GM12878 (cell line): ENCODE measurements at regions not wholly inside any gene's neighbourhood (a gene's known extent, or its start where the extent isn't known, plus 50 kb on each side); places are given as distances from the start of the nearest gene placed in this dataset.

Experiments
- ATAC-seq: fragments of 200-7000 bp; cut with Tn5 transposase; 3 replicates; pipeline ENCODE4 v1.9.1; 2020; ENCODE audit warnings: mild to moderate bottlenecking, moderate library complexity
- BruUV-seq: library from RNA; stranded (reverse); fragments of 400-500 nt; replicated peaks from 2 replicates; lab custom pipeline; 2021; lab: Mats Ljungman, UMichigan
- CTCF ChIA-PET: fragments of 300-600 bp; sonication (Branson Sonifier 250); formaldehyde crosslinking; extraction: SDS; loops from one replicate; lab custom pipeline; 2021; ENCODE audit warnings: inconsistent platforms; lab: Yijun Ruan, JAX
- POLR2A ChIA-PET: fragments of 350-600 bp; formaldehyde crosslinking; extraction: SDS; loops from one replicate; lab custom pipeline; 2021; ENCODE audit warnings: inconsistent platforms; lab: Charles Lee
- RAD21 ChIA-PET: fragments of 300-600 bp; sonication (Branson Sonifier 250); formaldehyde crosslinking; loops from one replicate; lab custom pipeline; 2023; ENCODE audit warnings: antibody characterized with exemption; ENCODE audit not compliant: unreplicated experiment; lab: Charles Lee
- SMC1A ChIA-PET: fragments of 300-600 bp; sonication (Branson Sonifier 250); formaldehyde crosslinking; loops from one replicate; lab custom pipeline; 2023; ENCODE audit not compliant: unreplicated experiment, uncharacterized antibody; lab: Charles Lee
- DNase-seq: peaks from one replicate; pipeline ENCODE4 v3.0.0-alpha.2; 2011; ENCODE audit warnings: low read depth, low spot score
- FAIRE-seq: peaks from 3 replicates; lab custom pipeline; 2011; peaks lifted over from hg19 to GRCh38; lab: Jason Lieb, UNC
- H2AFZ ChIP-seq: 2 replicates; pipeline ENCODE4 v1.6.0; 2011; ENCODE audit warnings: low read depth, low read length, control low read depth; ENCODE audit not compliant: control insufficient read depth
- H3K27ac ChIP-seq: 2 replicates; pipeline ENCODE4 v1.5.1; 2011; ENCODE audit warnings: control low read depth; ENCODE audit not compliant: control insufficient read depth, insufficient read depth
- H3K27me3 ChIP-seq, 2 experiments: replicated peaks in 1 of 2; 2 replicates each; pipeline versions ENCODE4 v1.6.0 to v1.6.1; 2011; ENCODE audit warnings: low read length in 1 of 2; ENCODE audit not compliant: control insufficient read depth in 2 of 2, insufficient read depth in 2 of 2
- H3K36me3 ChIP-seq, 2 experiments: 2 replicates each; pipeline ENCODE4 v1.5.1; 2011; ENCODE audit warnings: low read length in 1 of 2; ENCODE audit not compliant: control insufficient read depth in 2 of 2, insufficient read depth in 2 of 2
- H3K4me1 ChIP-seq: 2 replicates; pipeline ENCODE4 v1.6.1; 2011; ENCODE audit warnings: mild to moderate bottlenecking, low read length, moderate library complexity, mixed read lengths; ENCODE audit not compliant: control insufficient read depth, insufficient read depth
- H3K4me2 ChIP-seq: 2 replicates; pipeline ENCODE4 v1.6.0; 2011; ENCODE audit warnings: control low read depth; ENCODE audit not compliant: control insufficient read depth, insufficient read depth
- H3K4me3 ChIP-seq: fragments of 200-600 bp; sonication (generic); 2 replicates; pipeline ENCODE4 v1.5.1; 2016
- H3K79me2 ChIP-seq: 2 replicates; pipeline ENCODE4 v1.6.0; 2011; ENCODE audit warnings: low read length; ENCODE audit not compliant: control insufficient read depth, insufficient read depth
- H3K9ac ChIP-seq: 2 replicates; pipeline ENCODE4 v1.8.0; 2011; ENCODE audit warnings: low read length, control low read depth, mixed read lengths; ENCODE audit not compliant: control insufficient read depth, insufficient read depth
- H3K9me3 ChIP-seq: replicated peaks from 3 replicates; pipeline ENCODE4 v1.5.1; 2011; ENCODE audit warnings: mild to moderate bottlenecking, low read length; ENCODE audit not compliant: control insufficient read depth, insufficient read depth
- H4K20me1 ChIP-seq: 2 replicates; pipeline ENCODE4 v1.6.0; 2011; ENCODE audit not compliant: control insufficient read depth, insufficient read depth
- CBFB ChIP-seq: IDR thresholded peaks from 2 replicates; pipeline ENCODE4 v1.6.1; 2016; ENCODE audit warnings: antibody characterized with exemption, low read depth
- DPF2 ChIP-seq: fragments of 450-650 bp; IDR thresholded peaks from 2 replicates; pipeline ENCODE4 v1.6.1; 2017; ENCODE audit warnings: mild to moderate bottlenecking
- FOS ChIP-seq: IDR thresholded peaks from 3 replicates; pipeline ENCODE4 v1.6.1; 2011; ENCODE audit warnings: borderline replicate concordance; ENCODE audit not compliant: insufficient read length; ENCODE audit errors: extremely low read depth
- KDM1A ChIP-seq: fragments of 200-600 bp; sonication (generic); IDR thresholded peaks from 2 replicates; pipeline ENCODE4 v1.6.1; 2016; ENCODE audit warnings: borderline replicate concordance
- LARP7 ChIP-seq: fragments of 450-650 bp; IDR thresholded peaks from 2 replicates; pipeline ENCODE4 v1.6.1; 2017; ENCODE audit warnings: mild to moderate bottlenecking
- MEF2B ChIP-seq: fragments of 450-650 bp; IDR thresholded peaks from 2 replicates; pipeline ENCODE4 v1.6.1; 2018; ENCODE audit warnings: mild to moderate bottlenecking, moderate library complexity; ENCODE audit not compliant: partially characterized antibody, poor library complexity, severe bottlenecking
- NKRF ChIP-seq: fragments of 450-650 bp; conservative IDR thresholded peaks from 2 replicates; pipeline ENCODE4 v1.6.1; 2017; ENCODE audit warnings: mild to moderate bottlenecking, moderate library complexity
- PKNOX1 ChIP-seq: fragments of 450-650 bp; IDR thresholded peaks from 2 replicates; pipeline ENCODE4 v1.6.1; 2016; ENCODE audit warnings: mild to moderate bottlenecking
- SIX5 ChIP-seq: IDR thresholded peaks from 2 replicates; pipeline ENCODE4 v1.6.1; 2011; ENCODE audit warnings: mild to moderate bottlenecking, low read depth, low read length, moderate library complexity; ENCODE audit not compliant: severe bottlenecking
- WGBS: methylation state at CpG from one replicate; pipeline ENCODE4 v1.1.6; 2016; ENCODE audit warnings: low lambda C conversion rate; ENCODE audit not compliant: insufficient replicate concordance, insufficient coverage; ENCODE audit errors: missing lambda C conversion rate; 5-methylcytosine and 5-hydroxymethylcytosine counted together
- in situ Hi-C: fragments of 300-500 bp; cut with MboI; formaldehyde crosslinking; loops from 9 replicates; pipeline ENCODE4 v1.14.3; 2018; ENCODE audit warnings: mixed read lengths
- intact Hi-C: fragments of 100-400 bp; cut with micrococcal nuclease; formaldehyde crosslinking; loops from one replicate; pipeline ENCODE4 v1.14.2; 2022; ENCODE audit not compliant: unreplicated experiment
- TF ChIP-seq, protein P1 (sequence below): fragments of 450-650 bp; IDR thresholded peaks from 2 replicates; pipeline ENCODE4 v1.6.1; 2017; ENCODE audit warnings: mild to moderate bottlenecking, low read depth, inconsistent platforms; ENCODE audit not compliant: poor library complexity, severe bottlenecking
- TF ChIP-seq, protein P2 (sequence below): IDR thresholded peaks from 2 replicates; pipeline ENCODE4 v1.6.1; 2012; ENCODE audit warnings: mild to moderate bottlenecking, low read depth, low read length

DNA sequence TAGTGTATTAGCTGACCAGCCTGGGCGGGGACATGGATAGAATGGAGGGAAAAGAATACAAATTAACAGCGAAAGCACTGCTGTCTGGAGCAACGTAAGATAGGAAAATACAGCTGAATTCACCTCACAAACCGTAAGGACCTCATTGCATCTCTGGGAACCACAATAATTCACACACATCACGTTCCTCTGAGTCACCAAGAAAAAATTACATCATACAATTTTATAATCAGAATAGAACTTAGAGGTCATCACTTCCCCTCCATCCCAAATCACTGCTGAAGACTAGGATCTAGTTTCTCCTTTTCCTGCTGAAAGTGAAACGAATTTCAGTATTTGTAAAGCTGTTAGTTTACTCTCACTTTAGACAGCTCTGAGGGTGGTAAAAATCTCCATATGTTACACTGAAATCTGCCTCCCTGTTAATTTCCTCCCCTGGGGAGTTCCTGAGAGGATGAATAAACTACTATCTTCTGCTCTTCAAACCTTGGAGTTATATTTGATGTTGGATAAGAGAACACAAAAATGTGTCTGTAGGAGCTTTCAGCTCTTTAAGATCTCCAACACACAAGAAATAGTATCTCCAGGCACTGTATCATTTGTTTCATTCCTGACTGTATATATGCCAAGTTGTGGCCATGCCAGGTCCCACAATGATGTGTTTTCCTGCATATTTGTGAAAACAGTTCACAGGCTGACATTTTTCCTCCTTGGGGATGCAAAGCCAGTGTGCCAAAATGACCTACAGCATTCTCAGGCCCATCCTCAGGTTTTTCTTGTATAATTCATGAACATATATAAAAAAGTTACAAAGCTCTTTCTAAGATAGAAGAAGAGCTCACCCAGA, 63.8 kb upstream of the SSTR1 start (continued):
- TF ChIP-seq FOS: no peak
- TF ChIP-seq KDM1A: no peak
- TF ChIP-seq LARP7: no peak
- TF ChIP-seq DPF2: no peak
- no peak for TF ChIP-seq CBFB
- TF ChIP-seq, all 136 proteins: peak for 0

GRCh38 chr14:38145142-38145541, 62.6 kb upstream of the SSTR1 start:
- WGBS: 13% methylated on average over 4 of the region's 4 CpGs
- intact Hi-C loops: no loop called here
- Histone ChIP-seq H3K4me3 (no peak overlapping the region), H4K20me1 (no peaks in the 10 kb centered on the region), H3K27ac (no peak overlapping the region), H3K79me2 (no peaks in the 10 kb centered on the region), H3K4me2 (no peak overlapping the region), H3K4me1 (no peaks in the 10 kb centered on the region), H3K9me3 (no peaks in the 10 kb centered on the region), H3K36me3 (no peaks in the 10 kb centered on the region), H3K9ac (no peak overlapping the region), H2AFZ (no peak overlapping the region), H3K27me3 (no peaks in the 10 kb centered on the region)
- ChIA-PET SMC1A (no interaction called here), POLR2A (no interaction called here), CTCF (interaction anchor here (1.5 kb wide), 1 partner anchor 56 kb away, joined by 3 read pairs; no protein-coding TSS in a partner anchor), RAD21 (no interaction called here)
- in situ Hi-C loops: no loop called here
- FAIRE-seq: no peak
- DNase-seq: no peak
- no peak for ATAC-seq
- no TSS peak for BruUV-seq
- TF ChIP-seq SIX5: no peak
- no peak for TF ChIP-seq PKNOX1
- no peak for TF ChIP-seq NKRF
- TF ChIP-seq, protein P1, sequence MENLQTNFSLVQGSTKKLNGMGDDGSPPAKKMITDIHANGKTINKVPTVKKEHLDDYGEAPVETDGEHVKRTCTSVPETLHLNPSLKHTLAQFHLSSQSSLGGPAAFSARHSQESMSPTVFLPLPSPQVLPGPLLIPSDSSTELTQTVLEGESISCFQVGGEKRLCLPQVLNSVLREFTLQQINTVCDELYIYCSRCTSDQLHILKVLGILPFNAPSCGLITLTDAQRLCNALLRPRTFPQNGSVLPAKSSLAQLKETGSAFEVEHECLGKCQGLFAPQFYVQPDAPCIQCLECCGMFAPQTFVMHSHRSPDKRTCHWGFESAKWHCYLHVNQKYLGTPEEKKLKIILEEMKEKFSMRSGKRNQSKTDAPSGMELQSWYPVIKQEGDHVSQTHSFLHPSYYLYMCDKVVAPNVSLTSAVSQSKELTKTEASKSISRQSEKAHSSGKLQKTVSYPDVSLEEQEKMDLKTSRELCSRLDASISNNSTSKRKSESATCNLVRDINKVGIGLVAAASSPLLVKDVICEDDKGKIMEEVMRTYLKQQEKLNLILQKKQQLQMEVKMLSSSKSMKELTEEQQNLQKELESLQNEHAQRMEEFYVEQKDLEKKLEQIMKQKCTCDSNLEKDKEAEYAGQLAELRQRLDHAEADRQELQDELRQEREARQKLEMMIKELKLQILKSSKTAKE: no peak
- TF ChIP-seq, protein P2, sequence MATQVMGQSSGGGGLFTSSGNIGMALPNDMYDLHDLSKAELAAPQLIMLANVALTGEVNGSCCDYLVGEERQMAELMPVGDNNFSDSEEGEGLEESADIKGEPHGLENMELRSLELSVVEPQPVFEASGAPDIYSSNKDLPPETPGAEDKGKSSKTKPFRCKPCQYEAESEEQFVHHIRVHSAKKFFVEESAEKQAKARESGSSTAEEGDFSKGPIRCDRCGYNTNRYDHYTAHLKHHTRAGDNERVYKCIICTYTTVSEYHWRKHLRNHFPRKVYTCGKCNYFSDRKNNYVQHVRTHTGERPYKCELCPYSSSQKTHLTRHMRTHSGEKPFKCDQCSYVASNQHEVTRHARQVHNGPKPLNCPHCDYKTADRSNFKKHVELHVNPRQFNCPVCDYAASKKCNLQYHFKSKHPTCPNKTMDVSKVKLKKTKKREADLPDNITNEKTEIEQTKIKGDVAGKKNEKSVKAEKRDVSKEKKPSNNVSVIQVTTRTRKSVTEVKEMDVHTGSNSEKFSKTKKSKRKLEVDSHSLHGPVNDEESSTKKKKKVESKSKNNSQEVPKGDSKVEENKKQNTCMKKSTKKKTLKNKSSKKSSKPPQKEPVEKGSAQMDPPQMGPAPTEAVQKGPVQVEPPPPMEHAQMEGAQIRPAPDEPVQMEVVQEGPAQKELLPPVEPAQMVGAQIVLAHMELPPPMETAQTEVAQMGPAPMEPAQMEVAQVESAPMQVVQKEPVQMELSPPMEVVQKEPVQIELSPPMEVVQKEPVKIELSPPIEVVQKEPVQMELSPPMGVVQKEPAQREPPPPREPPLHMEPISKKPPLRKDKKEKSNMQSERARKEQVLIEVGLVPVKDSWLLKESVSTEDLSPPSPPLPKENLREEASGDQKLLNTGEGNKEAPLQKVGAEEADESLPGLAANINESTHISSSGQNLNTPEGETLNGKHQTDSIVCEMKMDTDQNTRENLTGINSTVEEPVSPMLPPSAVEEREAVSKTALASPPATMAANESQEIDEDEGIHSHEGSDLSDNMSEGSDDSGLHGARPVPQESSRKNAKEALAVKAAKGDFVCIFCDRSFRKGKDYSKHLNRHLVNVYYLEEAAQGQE: no peak
- TF ChIP-seq MEF2B: no peak
